Muscle of back (tissue), 3 donors: ENCODE measurements at regions not wholly inside any gene's neighbourhood (a gene's known extent, or its start where the extent isn't known, plus 50 kb on each side); places are given as distances from the start of the nearest gene placed in this dataset.
A peak's percentile ranks its signal among the peaks of the same experiment; 100 is the strongest.

Source experiments
- DNase-seq, 3 donors: peaks; one replicate each; pipeline versions ENCODE4 v3.0.0 to v3.0.0-alpha.2; 2013

- DNase-seq: no peak
Measured at GRCh38 chr6:159351707-159352106, 182.5 kb downstream of the FNDC1 start.

GRCh38 chr6:159349915-159350314, 180.7 kb downstream of the FNDC1 start:
- DNase-seq: no peak

DNA sequence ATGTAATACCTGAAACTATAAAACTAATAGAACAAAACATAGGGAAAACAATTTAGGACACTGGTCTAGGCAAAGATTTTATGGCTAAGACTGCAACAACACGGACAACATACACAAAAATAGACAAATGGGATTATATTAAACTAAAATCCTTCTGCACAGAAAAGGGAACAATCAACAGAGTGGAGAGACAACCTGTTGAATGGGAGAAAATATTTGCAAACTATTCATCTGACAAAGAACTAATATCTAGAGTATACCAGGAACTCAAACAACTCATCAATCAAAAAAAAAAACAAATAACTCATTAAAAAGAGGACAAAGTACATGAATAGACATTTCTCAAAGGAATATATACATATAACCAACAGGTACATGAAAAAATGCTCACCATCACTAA, 174.5 kb downstream of the FNDC1 start:
- DNase-seq: no peak

DNA sequence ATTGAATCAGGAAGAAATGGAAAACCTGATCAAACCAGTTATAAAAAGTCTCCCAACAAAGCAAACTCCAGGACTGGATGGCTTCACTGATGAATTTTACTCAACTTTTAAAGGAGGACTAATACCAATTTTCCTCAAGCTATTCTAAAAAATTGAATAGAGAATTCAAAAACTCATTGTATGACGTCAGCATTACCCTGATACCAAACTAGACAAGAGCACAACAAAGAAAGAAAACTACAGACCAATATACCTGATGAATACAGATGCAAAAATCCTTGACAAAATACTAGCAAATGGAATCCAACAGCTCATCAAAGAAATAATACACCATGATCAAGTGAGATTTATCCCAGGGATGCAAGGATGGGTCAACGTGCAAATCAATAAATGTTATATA, 172.9 kb downstream of the FNDC1 start:
- DNase-seq: no peak

GRCh38 chr6:159334068-159334467, 164.9 kb downstream of the FNDC1 start:
- DNase-seq: no peak

DNA sequence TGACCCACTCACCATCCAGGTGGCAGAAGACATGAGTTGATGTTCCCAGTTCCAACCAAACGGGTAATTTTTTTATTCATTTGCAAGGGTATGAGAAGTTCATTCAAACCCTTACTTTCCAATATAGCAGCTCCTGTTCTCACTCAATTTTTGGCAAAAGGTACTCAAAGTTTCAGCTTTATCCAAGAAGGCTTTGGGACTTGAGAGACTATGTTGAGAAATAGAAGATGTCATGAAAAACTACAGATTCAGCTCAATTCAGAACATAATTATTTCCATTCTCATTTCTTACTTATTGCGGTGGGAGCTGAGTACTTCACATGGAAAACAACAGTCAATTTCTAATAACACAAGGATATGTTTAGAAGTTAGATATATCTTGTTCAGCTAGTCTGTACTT, 162.3 kb downstream of the FNDC1 start:
- peak in 2 of 3 donors; percentile 23 to 33 for DNase-seq

- DNase-seq: no peak
Measured at GRCh38 chr6:159329081-159329480, 159.9 kb downstream of the FNDC1 start.

DNA sequence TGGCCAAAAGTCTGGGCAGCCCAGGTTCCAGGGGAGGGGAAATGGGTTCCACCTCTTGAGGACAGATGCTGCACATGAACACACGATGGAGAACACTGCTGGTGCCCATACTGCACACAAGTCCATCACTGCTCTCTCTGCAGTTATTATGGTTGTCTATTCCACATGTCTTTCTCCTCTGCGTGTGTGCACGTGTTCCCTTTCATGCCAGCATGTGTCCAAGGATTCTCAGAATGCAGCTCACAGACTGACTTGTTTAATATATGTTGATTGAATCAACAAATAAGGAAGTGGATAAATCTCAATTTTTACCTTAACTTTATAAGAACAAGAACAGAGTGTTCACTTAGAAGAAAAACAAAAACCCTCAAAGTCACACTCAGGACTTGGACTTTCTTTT, 158.9 kb downstream of the FNDC1 start:
- DNase-seq: no peak

GRCh38 chr6:159325476-159325875, 156.3 kb downstream of the FNDC1 start:
- DNase-seq: peak in 2 of 3 donors; percentile 27 to 48

GRCh38 chr6:159324596-159324995, 155.4 kb downstream of the FNDC1 start:
- no peak for DNase-seq
